Ovary (tissue), 7 donors: ENCODE measurements at regions not wholly inside any gene's neighbourhood (a gene's known extent, or its start where the extent isn't known, plus 50 kb on each side); places are given as distances from the start of the nearest gene placed in this dataset.

Experiments used
- DNase-seq, 5 donors: peaks; one replicate each; pipeline ENCODE4 v3.0.0-alpha.2; 2019 to 2020
- H3K27ac ChIP-seq, 2 donors: fragments of 200-600 bp; one replicate each; pipeline versions ENCODE4 v1.5.1 to v1.8.0; 2019 to 2022
- H3K27me3 ChIP-seq: fragments of 200-600 bp; one replicate; pipeline ENCODE4 v1.8.0; 2022
- H3K36me3 ChIP-seq: fragments of 200-600 bp; sonication (generic); one replicate; pipeline ENCODE4 v1.5.1; 2019
- H3K4me1 ChIP-seq: one replicate; pipeline ENCODE4 v1.8.1; 2013; ENCODE audit warnings: mild to moderate bottlenecking, moderate library complexity; ENCODE audit not compliant: insufficient read depth
- H3K4me3 ChIP-seq: fragments of 200-600 bp; sonication (generic); one replicate; pipeline ENCODE4 v1.5.1; 2017
- H3K9me3 ChIP-seq, 2 donors: fragments of 200-600 bp in 1 of 2; sonication (generic) in 1 of 2; one replicate each; pipeline versions ENCODE4 v1.5.1 to v1.8.1; 2013 to 2019; ENCODE audit warnings: mild to moderate bottlenecking in 1 of 2, moderate library complexity in 1 of 2
- EP300 ChIP-seq: sonication (generic); formaldehyde crosslinking; IDR thresholded peaks from one replicate; pipeline ENCODE4 v1.6.1; 2017; ENCODE audit warnings: antibody characterized with exemption
- POLR2A ChIP-seq: fragments of 450-650 bp; IDR thresholded peaks from one replicate; pipeline ENCODE4 v1.6.1; 2017; ENCODE audit warnings: antibody characterized with exemption, mild to moderate bottlenecking, moderate library complexity
- WGBS, 3 donors: extraction: QIAGEN DNeasy Blood & Tissue Kit in 1 of 3; methylation state at CpG; one replicate each; pipeline versions ENCODE4 v1.1.5 to v1.1.7; 2013 to 2017; 5-methylcytosine and 5-hydroxymethylcytosine counted together
- intact Hi-C, 4 donors: fragments of 100-400 bp; cut with DNase I; formaldehyde crosslinking; loops; one replicate each; pipeline versions ENCODE4 v1.11.0 to v1.15.1; 2022 to 2023
- TF ChIP-seq, protein P1 (sequence below), 3 donors: fragments of 450-650 bp in 2 of 3; fragments of 200-600 bp in 1 of 3; IDR thresholded peaks; one replicate each; pipeline versions ENCODE4 v1.5.1 to v1.8.0; 2016 to 2022; ENCODE audit warnings: antibody characterized with exemption in 3 of 3, mild to moderate bottlenecking in 1 of 3
- donor health status: DM: no; HTN: no; CAD: no; lungs with moderate emphysema.
- donor health status: DM: no; HTN: no; CAD: no.
- donor health status: Bipolar disorder and iron deficiency.
- donor health status: DM: no; HTN: no; CAD: no.
- donor health status: DM: yes; HTN: yes; CAD: no.

GRCh38 chr16:9607515-9608230 is 516.2 kb downstream of the HAPSTR1 start:
- 69 to 80% (median 75%) methylated on average over 2 of the region's 2 CpGs for WGBS, 3 donors
- intact Hi-C loops, result no loop called here

GRCh38 chr16:9610727-9611126 is 519.3 kb downstream of the HAPSTR1 start:
- Histone ChIP-seq H3K36me3 (no peaks in the 10 kb centered on the region), H3K9me3 (no peaks in the 10 kb centered on the region), H3K27ac (no peak overlapping the region), H3K27me3 (no peaks in the 10 kb centered on the region), H3K4me1 (no peaks in the 10 kb centered on the region), H3K4me3 (no peak overlapping the region)
- WGBS, 3 donors, result 62 to 69% (median 66%) methylated on average over 5 of the region's 5 CpGs
- DNase-seq, result no peak
- TF ChIP-seq POLR2A, result no peak
- TF ChIP-seq, protein P1, sequence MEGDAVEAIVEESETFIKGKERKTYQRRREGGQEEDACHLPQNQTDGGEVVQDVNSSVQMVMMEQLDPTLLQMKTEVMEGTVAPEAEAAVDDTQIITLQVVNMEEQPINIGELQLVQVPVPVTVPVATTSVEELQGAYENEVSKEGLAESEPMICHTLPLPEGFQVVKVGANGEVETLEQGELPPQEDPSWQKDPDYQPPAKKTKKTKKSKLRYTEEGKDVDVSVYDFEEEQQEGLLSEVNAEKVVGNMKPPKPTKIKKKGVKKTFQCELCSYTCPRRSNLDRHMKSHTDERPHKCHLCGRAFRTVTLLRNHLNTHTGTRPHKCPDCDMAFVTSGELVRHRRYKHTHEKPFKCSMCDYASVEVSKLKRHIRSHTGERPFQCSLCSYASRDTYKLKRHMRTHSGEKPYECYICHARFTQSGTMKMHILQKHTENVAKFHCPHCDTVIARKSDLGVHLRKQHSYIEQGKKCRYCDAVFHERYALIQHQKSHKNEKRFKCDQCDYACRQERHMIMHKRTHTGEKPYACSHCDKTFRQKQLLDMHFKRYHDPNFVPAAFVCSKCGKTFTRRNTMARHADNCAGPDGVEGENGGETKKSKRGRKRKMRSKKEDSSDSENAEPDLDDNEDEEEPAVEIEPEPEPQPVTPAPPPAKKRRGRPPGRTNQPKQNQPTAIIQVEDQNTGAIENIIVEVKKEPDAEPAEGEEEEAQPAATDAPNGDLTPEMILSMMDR (IDR thresholded peaks at IDR 0.05), result no peak
- no peak for TF ChIP-seq EP300
- intact Hi-C loops, result no loop called here

More at GRCh38 chr16:9607515-9608230, 516.2 kb downstream of the HAPSTR1 start:
- Histone ChIP-seq H3K4me3 (no peak overlapping the region), H3K4me1 (no peaks in the 10 kb centered on the region), H3K36me3 (no peaks in the 10 kb centered on the region), H3K9me3 (no peaks in the 10 kb centered on the region), H3K27ac (no peak overlapping the region), H3K27me3 (no peaks in the 10 kb centered on the region)
- DNase-seq, result no peak
- TF ChIP-seq EP300, result no peak
- TF ChIP-seq POLR2A, result no peak
- TF ChIP-seq, protein P1 (IDR thresholded peaks at IDR 0.05), result no peak

GRCh38 chr16:9612267-9612666 is 520.8 kb downstream of the HAPSTR1 start:
- intact Hi-C loops, result no loop called here
- TF ChIP-seq EP300 (no peak), POLR2A (no peak)
- TF ChIP-seq, protein P1 (IDR thresholded peaks at IDR 0.05), result no peak
- no peaks in the 10 kb centered on the region for H3K27me3 ChIP-seq
- no peaks in the 10 kb centered on the region for H3K9me3 ChIP-seq
- no peak for DNase-seq
- no peaks in the 10 kb centered on the region for H3K4me1 ChIP-seq
- H3K4me3 ChIP-seq, result no peak overlapping the region
- WGBS, 3 donors, result 56 to 62% (median 59%) methylated on average over 7 of the region's 7 CpGs
- H3K36me3 ChIP-seq, result no peaks in the 10 kb centered on the region
- H3K27ac ChIP-seq, result no peak overlapping the region

- Histone ChIP-seq H3K36me3 (no peaks in the 10 kb centered on the region), H3K27me3 (no peaks in the 10 kb centered on the region), H3K4me3 (no peak overlapping the region), H3K4me1 (no peaks in the 10 kb centered on the region), H3K27ac (no peak overlapping the region), H3K9me3 (no peaks in the 10 kb centered on the region)
- intact Hi-C loops, result no loop called here
- no peak for DNase-seq
- WGBS, 3 donors, result 74 to 87% (median 78%) methylated on average over 6 of the region's 6 CpGs
- TF ChIP-seq, protein P1 (IDR thresholded peaks at IDR 0.05), result no peak
- TF ChIP-seq EP300 (no peak), POLR2A (no peak)
These were observed 522.9 kb downstream of the HAPSTR1 start for GRCh38 chr16:9614389-9614788.
